Stimulated activated naive CD8-positive, alpha-beta T cell treated with anti-CD3 and anti-CD28 coated beads, Interleukin-15, amount 100 ng/mL, for 72 hours (primary cell): ENCODE measurements at regions not wholly inside any gene's neighbourhood (a gene's known extent, or its start where the extent isn't known, plus 50 kb on each side); places are given as distances from the start of the nearest gene placed in this dataset.
A peak's percentile ranks its signal among the peaks of the same experiment; 100 is the strongest.
"Not testable (repeated sequence)": the region's sequence is repeated elsewhere in the genome, so short reads cannot be mapped to it uniquely, and the experiment has no call there.

Experiments
- ATAC-seq: fragments of 150-1000 bp; cut with Tn5 transposase; 2 replicates; pipeline ENCODE4 v1.10.0; 2021; ENCODE audit warnings: mild to moderate bottlenecking, moderate library complexity
- DNase-seq, 2 donors: peaks; one replicate each; pipeline ENCODE4 v3.0.0; 2021 to 2022
- H3K27ac Mint-ChIP-seq, 2 donors: one replicate each; pipeline ENCODE4 v1.8.0; 2022; ENCODE audit warnings: mild to moderate bottlenecking in 2 of 2, mixed read lengths in 2 of 2, moderate library complexity in 2 of 2
- H3K27me3 Mint-ChIP-seq: one replicate; pipeline ENCODE4 v1.8.0; 2022; ENCODE audit warnings: mixed read lengths
- H3K4me1 Mint-ChIP-seq: one replicate; pipeline ENCODE4 v1.8.0; 2022; ENCODE audit warnings: mild to moderate bottlenecking, mixed read lengths
- H3K4me3 Mint-ChIP-seq, 2 donors: one replicate each; pipeline ENCODE4 v1.8.0; 2022; ENCODE audit warnings: mild to moderate bottlenecking in 2 of 2, mixed read lengths in 2 of 2, moderate library complexity in 1 of 2
- H3K9me3 Mint-ChIP-seq, 2 donors: one replicate each; pipeline ENCODE4 v1.8.0; 2022; ENCODE audit warnings: mixed read lengths in 2 of 2

- H3K27ac Mint-ChIP-seq, H3K9me3 Mint-ChIP-seq, H3K27me3 Mint-ChIP-seq, H3K4me3 Mint-ChIP-seq, DNase-seq, H3K4me1 Mint-ChIP-seq, ATAC-seq: not testable (repeated sequence)
Measured at GRCh38 chr6:109250544-109251156, 131.6 kb downstream of the CD164 start.

GRCh38 chr6:109243863-109244825 lies 138.1 kb downstream of the CD164 start:
- Mint-ChIP-seq H3K9me3 (no peaks in the 10 kb centered on the region), H3K4me3 (no peak overlapping the region), H3K4me1 (peaks cover 7% of the 10 kb centered on the region), H3K27ac (no peak overlapping the region), H3K27me3 (no peaks in the 10 kb centered on the region)
- ATAC-seq (peak; percentile 56), DNase-seq (no peak)

DNA sequence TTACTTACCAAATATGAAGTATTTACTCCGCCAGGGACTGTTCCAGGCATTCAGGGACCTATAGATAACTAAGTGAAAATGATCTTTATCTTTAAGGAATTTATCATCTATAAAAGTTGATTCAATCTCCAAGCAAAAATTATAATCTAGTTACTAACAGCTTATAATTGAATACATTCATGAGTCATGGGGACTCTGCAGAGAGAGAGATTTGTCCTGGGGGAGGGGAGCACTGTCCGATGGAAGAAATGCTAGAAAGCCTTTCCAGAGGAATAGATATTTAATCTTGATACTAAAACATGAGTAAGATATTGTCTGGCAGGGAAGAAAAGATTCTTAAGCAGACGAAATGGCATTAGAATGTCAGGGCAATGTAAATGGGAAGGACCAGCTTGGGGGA lies 139.3 kb downstream of the CD164 start:
- Mint-ChIP-seq H3K27me3 (no peaks in the 10 kb centered on the region), H3K27ac (no peak overlapping the region), H3K9me3 (no peaks in the 10 kb centered on the region), H3K4me1 (peaks cover 7% of the 10 kb centered on the region), H3K4me3 (no peak overlapping the region)
- no peak for DNase-seq
- no peak for ATAC-seq

GRCh38 chr6:109242029-109242428 lies 140.2 kb downstream of the CD164 start:
- Mint-ChIP-seq H3K9me3 (no peaks in the 10 kb centered on the region), H3K27me3 (no peaks in the 10 kb centered on the region), H3K4me3 (no peak overlapping the region), H3K27ac (no peak overlapping the region), H3K4me1 (peaks cover 16% of the 10 kb centered on the region)
- ATAC-seq = no peak
- no peak for DNase-seq

DNA sequence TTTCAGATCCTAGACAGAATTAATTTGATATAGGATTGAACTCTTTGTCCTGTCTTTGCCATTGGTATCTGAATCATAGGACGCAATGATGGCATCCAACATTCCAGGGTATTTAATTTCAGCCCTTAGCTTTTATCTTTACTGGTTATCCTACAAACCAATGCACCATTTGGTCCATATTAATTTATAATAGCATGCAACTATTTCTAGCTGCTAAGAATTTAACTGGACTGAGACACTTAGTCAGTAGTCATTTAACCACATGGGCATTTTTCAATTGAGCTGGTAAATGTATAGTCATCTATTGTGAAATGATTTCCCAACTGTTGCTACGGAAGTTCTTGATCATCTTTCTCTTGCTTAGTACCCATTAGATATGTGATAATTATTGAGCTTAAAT lies 141.1 kb downstream of the CD164 start:
- Mint-ChIP-seq H3K4me3 (no peak overlapping the region), H3K27me3 (no peaks in the 10 kb centered on the region), H3K9me3 (no peaks in the 10 kb centered on the region), H3K4me1 (peaks cover 24% of the 10 kb centered on the region), H3K27ac (no peak overlapping the region)
- DNase-seq (no peak), ATAC-seq (no peak)

- no peak for DNase-seq
- Mint-ChIP-seq H3K4me3 (no peak overlapping the region), H3K9me3 (no peaks in the 10 kb centered on the region), H3K27me3 (no peaks in the 10 kb centered on the region), H3K4me1 (peaks cover 24% of the 10 kb centered on the region), H3K27ac (no peak overlapping the region)
- no peak for ATAC-seq
Measured at GRCh38 chr6:109240370-109241084, 141.7 kb downstream of the CD164 start.

DNA sequence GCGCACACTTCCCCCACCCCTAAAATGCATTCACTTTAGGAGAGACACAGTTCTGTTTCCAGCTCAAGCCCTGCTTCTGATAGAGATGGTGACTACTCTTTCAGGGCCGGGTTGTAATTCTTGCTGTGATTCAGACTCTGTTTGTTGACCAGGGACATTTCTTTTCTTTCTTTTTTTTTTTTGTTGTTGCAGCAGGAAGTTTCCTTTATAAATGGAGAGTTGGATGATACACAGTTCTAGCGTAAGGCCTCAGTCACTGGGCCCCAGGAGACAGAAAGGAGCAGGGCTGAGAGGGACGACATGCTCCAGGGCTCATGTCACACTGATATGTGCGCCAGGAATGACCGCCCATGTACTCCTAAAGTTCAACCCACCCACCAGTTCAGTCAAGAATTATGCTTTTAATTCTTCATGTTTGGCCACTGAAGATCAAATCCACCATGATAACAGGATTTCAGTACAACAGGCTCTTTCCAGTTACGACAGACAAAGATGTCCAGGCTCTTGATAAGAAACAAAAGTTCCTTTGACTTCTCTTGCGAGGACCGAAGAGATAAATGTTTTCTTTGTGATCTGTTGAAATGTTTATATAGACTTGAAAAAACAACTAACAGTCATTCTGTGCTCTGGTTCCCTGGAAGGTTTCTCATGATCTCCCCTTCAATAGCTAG lies 142.5 kb downstream of the CD164 start:
- no peak for ATAC-seq

DNA sequence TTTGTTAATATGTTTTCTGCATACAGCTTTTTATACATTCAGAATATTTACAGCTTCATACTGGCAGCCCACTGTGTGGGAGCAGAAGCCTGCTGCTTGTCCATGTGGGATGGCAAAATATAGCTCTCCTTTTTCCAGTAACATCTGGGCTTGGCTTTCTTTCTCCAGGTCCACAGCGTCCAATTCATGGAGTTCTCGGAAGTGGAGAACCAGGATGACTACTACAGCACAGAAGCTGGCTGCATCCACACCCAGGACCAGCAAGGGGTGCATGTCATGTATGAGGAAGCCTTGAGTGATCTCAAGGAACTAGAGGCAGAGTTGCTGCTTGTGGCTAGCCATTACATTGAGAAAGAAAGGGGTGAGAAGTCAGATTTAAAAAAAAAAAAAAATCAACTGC lies 143.1 kb downstream of the CD164 start:
- H3K9me3 Mint-ChIP-seq = no peaks in the 10 kb centered on the region
- H3K27ac Mint-ChIP-seq = no peak overlapping the region
- no peak overlapping the region for H3K4me3 Mint-ChIP-seq
- H3K27me3 Mint-ChIP-seq = no peaks in the 10 kb centered on the region
- DNase-seq (no peak), ATAC-seq (no peak)
- H3K4me1 Mint-ChIP-seq = peaks cover 19% of the 10 kb centered on the region

More for the DNA sequence above, 142.5 kb downstream of the CD164 start:
- peaks cover 24% of the 10 kb centered on the region for H3K4me1 Mint-ChIP-seq
- no peak overlapping the region for H3K4me3 Mint-ChIP-seq
- no peaks in the 10 kb centered on the region for H3K27me3 Mint-ChIP-seq
- no peak for DNase-seq
- H3K9me3 Mint-ChIP-seq = no peaks in the 10 kb centered on the region
- H3K27ac Mint-ChIP-seq = peak overlapping the region in 1 of 2 donors; percentile 35

GRCh38 chr6:109238396-109238795 lies 143.1 kb downstream of the CEP57L1 start:
- no peak overlapping the region for H3K27ac Mint-ChIP-seq
- no peaks in the 10 kb centered on the region for H3K27me3 Mint-ChIP-seq
- H3K4me1 Mint-ChIP-seq = peaks cover 17% of the 10 kb centered on the region
- DNase-seq (no peak), ATAC-seq (no peak)
- H3K9me3 Mint-ChIP-seq = no peaks in the 10 kb centered on the region
- H3K4me3 Mint-ChIP-seq = no peak overlapping the region

DNA sequence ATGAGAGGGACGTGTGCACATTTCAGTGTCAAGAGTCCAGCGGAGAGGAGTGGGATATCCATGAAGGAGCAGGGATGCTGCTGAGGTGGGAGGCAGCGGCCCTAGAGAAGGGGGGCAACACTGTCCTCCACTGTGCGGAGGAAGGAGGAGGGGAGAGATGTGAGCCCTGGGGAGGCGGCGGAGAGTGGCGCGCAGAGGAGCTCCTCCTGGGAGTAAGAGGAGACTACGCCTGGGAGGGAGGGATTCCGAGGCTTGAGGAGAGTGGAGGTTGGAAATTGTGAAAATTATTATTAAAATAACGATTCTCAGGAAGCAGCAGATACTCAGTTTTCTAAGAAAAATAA lies 142.7 kb downstream of the CEP57L1 start:
- ATAC-seq (no peak), DNase-seq (no peak)
- no peaks in the 10 kb centered on the region for H3K9me3 Mint-ChIP-seq
- H3K27me3 Mint-ChIP-seq = no peaks in the 10 kb centered on the region
- peaks cover 17% of the 10 kb centered on the region for H3K4me1 Mint-ChIP-seq
- no peak overlapping the region for H3K27ac Mint-ChIP-seq
- no peak overlapping the region for H3K4me3 Mint-ChIP-seq

DNA sequence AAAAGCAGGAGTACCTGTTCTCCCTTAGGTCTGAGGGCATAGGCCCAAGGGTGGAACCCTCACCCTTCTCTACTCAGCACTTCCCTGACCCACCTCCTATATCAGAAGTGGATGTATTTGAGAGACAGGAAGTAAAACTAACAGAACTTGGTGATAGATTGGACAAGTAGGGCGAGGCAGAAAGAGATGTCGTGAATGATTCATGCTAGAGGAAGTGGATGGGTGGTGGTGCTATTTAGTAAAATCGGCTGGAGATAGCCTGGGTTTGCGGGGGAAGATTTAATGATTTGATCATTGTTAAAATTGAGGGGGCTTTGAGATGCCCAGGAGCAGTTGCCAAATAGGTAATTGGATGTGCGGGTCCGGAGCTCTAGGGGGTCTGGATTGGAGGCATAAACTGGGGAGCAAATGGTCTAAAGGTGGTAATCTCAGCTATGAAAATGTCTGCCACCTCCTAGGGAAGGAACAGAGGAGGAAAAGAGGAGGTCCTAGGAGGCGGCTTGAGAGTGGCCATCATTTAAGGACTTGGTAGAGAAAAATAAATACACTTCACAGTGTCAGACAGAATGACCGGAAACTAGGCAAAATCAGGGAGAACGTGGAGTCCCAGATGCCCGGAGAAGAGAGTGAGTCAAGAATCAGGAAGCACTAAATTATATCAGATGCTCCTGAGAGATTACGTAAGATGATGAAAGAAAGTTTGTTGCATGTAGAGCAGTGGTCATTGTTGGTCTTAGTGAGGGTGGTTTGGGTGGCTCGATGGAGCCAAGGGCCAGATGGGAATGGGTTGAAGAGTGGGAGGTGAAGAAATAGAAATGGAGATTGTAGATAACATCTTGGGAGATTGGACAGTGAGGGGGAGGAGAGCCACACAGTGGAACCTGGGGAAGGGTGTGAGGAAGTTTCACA lies 142.0 kb downstream of the CEP57L1 start:
- peak; percentile 81 for ATAC-seq
- DNase-seq = peak in 1 of 2 donors; percentile 7
- H3K4me1 Mint-ChIP-seq = peaks cover 17% of the 10 kb centered on the region

DNA sequence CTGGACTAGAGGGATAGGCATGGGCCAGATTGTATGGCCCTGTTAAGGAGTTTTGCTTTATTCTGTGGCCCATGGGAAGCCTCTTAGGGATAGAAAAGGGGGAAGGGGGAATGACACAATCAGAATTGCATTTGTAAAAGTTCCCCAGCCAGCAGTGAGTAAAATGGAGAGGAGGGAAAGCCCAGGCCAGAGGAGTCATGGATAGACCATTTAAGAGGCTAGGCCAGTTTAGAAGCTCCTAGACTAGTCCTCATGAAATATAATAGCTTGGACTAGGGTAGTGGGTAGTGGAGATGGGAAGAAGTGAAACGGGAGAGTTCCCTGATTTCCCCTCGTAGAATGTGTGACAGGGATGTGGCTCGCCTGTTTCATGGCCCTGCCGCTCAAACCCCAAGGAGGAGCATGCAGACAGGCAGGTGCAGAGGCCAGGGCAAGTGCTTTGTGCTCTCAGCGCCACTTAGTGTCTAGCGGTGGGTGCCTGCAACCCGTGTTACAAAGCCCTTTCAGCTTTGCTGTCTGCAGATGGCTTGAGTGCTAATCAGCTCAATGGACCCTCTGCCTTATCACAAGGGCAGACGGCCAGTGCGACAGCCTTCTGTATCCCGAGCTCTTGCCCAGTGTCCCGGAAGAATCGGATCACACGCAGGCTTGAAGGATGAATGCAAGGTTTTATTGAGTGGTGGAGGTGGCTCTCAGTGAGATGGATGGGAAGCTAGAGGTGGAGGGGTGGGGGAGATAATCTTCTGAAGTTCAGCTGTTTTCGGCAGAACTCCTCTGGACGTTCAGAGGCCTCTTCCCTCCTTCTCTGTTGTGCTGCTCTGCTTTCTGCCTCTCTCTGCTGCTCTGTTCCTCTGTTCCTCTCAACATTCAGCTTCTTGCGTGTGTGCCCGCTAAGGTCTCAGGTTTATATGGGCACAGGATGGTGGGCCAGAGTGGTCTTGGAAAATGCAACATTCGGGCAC lies 141.1 kb downstream of the CEP57L1 start:
- peak overlapping the region in 1 of 2 donors; percentile 44 for H3K4me3 Mint-ChIP-seq
- DNase-seq = peak in 1 of 2 donors; percentile 13
- H3K4me1 Mint-ChIP-seq = peaks cover 17% of the 10 kb centered on the region
- H3K27me3 Mint-ChIP-seq = no peaks in the 10 kb centered on the region
- no peaks in the 10 kb centered on the region for H3K9me3 Mint-ChIP-seq
- H3K27ac Mint-ChIP-seq = no peak overlapping the region
- ATAC-seq = peak; percentile 76

More for the DNA sequence above, 142.0 kb downstream of the CEP57L1 start:
- Mint-ChIP-seq H3K4me3 (peak overlapping the region in 1 of 2 donors; percentile 17), H3K9me3 (no peaks in the 10 kb centered on the region), H3K27me3 (no peaks in the 10 kb centered on the region), H3K27ac (peak overlapping the region in 1 of 2 donors; percentile 15)

DNA sequence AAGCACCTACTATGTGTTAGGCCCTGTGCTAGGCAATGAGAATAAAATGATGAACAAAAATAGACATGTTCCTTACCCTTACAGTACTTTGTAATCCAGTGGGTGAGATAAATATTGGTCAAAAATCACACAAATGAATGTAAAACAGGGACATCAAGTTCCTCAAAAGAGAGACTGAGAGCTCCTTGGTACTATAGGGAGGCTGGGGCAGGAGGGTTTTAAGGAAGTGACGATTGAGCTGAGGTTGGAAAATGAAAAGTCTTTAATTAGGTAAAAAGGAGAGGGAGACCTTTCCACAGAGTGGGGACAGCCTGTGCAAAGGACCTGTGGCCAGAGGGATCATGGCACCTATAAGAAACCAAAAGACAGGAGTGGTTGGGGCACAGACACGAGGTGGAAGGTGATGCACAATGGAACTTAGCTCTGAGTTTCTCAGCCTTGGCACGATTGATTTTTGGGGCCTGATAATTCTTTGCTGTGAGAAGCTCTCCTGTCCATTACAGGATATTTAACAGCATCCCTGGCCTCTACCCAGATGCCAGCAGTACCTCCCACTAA lies 140.3 kb downstream of the CEP57L1 start:
- no peak overlapping the region for H3K4me3 Mint-ChIP-seq
- no peaks in the 10 kb centered on the region for H3K9me3 Mint-ChIP-seq
- DNase-seq = no peak
- H3K27ac Mint-ChIP-seq = no peak overlapping the region
- no peaks in the 10 kb centered on the region for H3K27me3 Mint-ChIP-seq
- peaks cover 17% of the 10 kb centered on the region for H3K4me1 Mint-ChIP-seq
- no peak for ATAC-seq
